MM.1S (cell line): ENCODE measurements at regions not wholly inside any gene's neighbourhood (a gene's known extent, or its start where the extent isn't known, plus 50 kb on each side); places are given as distances from the start of the nearest gene placed in this dataset.

ENCODE experiments used
- DNase-seq: peaks from one replicate; pipeline ENCODE4 v3.0.0-alpha.2; 2015
- H2AFZ ChIP-seq: fragments of 300-600 bp; sonication (generic); 2 replicates; pipeline ENCODE4 v1.6.0; 2016; ENCODE audit warnings: antibody characterized with exemption, low read length
- H3F3A ChIP-seq: fragments of 300-600 bp; sonication (generic); 2 replicates; pipeline ENCODE4 v1.6.1; 2016; ENCODE audit warnings: mild to moderate bottlenecking, antibody characterized with exemption, low read length, moderate library complexity, mixed read lengths; ENCODE audit not compliant: insufficient read depth
- H3K27ac ChIP-seq: fragments of 300-600 bp; sonication (generic); 2 replicates; pipeline ENCODE4 v1.5.1; 2016; ENCODE audit warnings: mild to moderate bottlenecking, low read length
- H3K27me3 ChIP-seq: fragments of 300-600 bp; sonication (generic); replicated peaks from 2 replicates; pipeline ENCODE4 v1.6.0; 2016; ENCODE audit warnings: low read length; ENCODE audit not compliant: insufficient read depth
- H3K36me3 ChIP-seq: fragments of 300-600 bp; sonication (generic); replicated peaks from 2 replicates; pipeline ENCODE4 v1.6.1; 2016; ENCODE audit warnings: mild to moderate bottlenecking, low read length, mixed read lengths; ENCODE audit not compliant: insufficient read depth
- H3K4me1 ChIP-seq: fragments of 300-600 bp; sonication (generic); 2 replicates; pipeline ENCODE4 v1.6.1; 2016; ENCODE audit warnings: low read length, mixed read lengths
- H3K4me2 ChIP-seq: fragments of 300-600 bp; sonication (generic); 2 replicates; pipeline ENCODE4 v1.6.0; 2016; ENCODE audit warnings: low read depth, low read length
- H3K4me3 ChIP-seq: fragments of 300-600 bp; sonication (generic); 2 replicates; pipeline ENCODE4 v1.5.1; 2016; ENCODE audit warnings: low read length, mixed read lengths
- H3K79me2 ChIP-seq: fragments of 300-600 bp; sonication (generic); 2 replicates; pipeline ENCODE4 v1.6.1; 2016; ENCODE audit warnings: mixed run types, low read length, mixed read lengths
- H3K9ac ChIP-seq: fragments of 300-600 bp; sonication (generic); 2 replicates; pipeline ENCODE4 v1.6.1; 2016; ENCODE audit warnings: low read length, mixed read lengths
- H3K9me2 ChIP-seq: fragments of 300-600 bp; sonication (generic); replicated peaks from 2 replicates; pipeline ENCODE4 v1.6.1; 2016; ENCODE audit warnings: mild to moderate bottlenecking, low read length, mixed read lengths; ENCODE audit not compliant: insufficient read depth
- H3K9me3 ChIP-seq: fragments of 300-600 bp; sonication (generic); replicated peaks from 2 replicates; pipeline ENCODE4 v1.6.1; 2016; ENCODE audit warnings: mild to moderate bottlenecking, low read length, mixed read lengths; ENCODE audit not compliant: insufficient read depth
- H4K20me1 ChIP-seq: fragments of 300-600 bp; sonication (generic); 2 replicates; pipeline ENCODE4 v1.6.1; 2016; ENCODE audit warnings: mild to moderate bottlenecking, low read length, moderate library complexity, mixed read lengths; ENCODE audit not compliant: insufficient read depth
- EZH2 ChIP-seq: fragments of 300-600 bp; sonication (generic); optimal IDR thresholded peaks from 2 replicates; pipeline ENCODE3; 2017; ENCODE audit warnings: low read depth, mild to moderate bottlenecking, antibody characterized with exemption, low read length, mixed read lengths
- EZH2phosphoT487 ChIP-seq: fragments of 300-600 bp; sonication (generic); IDR thresholded peaks from 2 replicates; pipeline ENCODE4 v1.6.1; 2018; ENCODE audit warnings: antibody characterized with exemption, low read length
- TF ChIP-seq, protein P1 (sequence below): fragments of 300-600 bp; sonication (generic); IDR thresholded peaks from 2 replicates; pipeline ENCODE4 v1.5.1; 2016; ENCODE audit warnings: antibody characterized with exemption, low read length, mixed read lengths

DNA sequence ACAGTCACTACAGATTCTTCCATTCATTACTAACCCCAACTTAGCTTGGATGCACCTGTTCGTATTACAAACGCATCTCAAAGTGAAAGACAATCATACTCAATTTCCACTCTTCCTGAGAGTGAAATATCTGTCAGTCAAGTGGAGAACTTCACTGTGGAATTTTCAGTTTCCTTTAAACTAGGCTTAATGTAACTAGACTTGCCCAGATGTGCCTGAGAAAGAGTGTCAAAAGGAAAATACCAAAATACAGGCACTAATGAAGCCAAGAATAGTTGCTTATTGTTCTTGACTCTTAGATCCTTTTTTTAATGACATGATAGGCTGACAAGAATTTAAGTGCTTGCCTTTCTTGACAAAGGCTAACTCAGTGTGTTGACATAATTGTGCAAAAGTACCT is 72.4 kb upstream of the NR3C2 start:
- no peaks in the 10 kb centered on the region for H3K9me3 ChIP-seq
- TF ChIP-seq, protein P1, sequence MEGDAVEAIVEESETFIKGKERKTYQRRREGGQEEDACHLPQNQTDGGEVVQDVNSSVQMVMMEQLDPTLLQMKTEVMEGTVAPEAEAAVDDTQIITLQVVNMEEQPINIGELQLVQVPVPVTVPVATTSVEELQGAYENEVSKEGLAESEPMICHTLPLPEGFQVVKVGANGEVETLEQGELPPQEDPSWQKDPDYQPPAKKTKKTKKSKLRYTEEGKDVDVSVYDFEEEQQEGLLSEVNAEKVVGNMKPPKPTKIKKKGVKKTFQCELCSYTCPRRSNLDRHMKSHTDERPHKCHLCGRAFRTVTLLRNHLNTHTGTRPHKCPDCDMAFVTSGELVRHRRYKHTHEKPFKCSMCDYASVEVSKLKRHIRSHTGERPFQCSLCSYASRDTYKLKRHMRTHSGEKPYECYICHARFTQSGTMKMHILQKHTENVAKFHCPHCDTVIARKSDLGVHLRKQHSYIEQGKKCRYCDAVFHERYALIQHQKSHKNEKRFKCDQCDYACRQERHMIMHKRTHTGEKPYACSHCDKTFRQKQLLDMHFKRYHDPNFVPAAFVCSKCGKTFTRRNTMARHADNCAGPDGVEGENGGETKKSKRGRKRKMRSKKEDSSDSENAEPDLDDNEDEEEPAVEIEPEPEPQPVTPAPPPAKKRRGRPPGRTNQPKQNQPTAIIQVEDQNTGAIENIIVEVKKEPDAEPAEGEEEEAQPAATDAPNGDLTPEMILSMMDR: no peak
- no peak for TF ChIP-seq EZH2
- TF ChIP-seq EZH2phosphoT487: no peak
- H3K36me3 ChIP-seq: no peaks in the 10 kb centered on the region
- no peaks in the 10 kb centered on the region for H3K27me3 ChIP-seq
- H3K9me2 ChIP-seq: no peaks in the 10 kb centered on the region
- no peaks in the 10 kb centered on the region for H3F3A ChIP-seq
- H3K27ac ChIP-seq: no peak overlapping the region
- no peak overlapping the region for H3K4me2 ChIP-seq
- no peak overlapping the region for H3K4me3 ChIP-seq
- H4K20me1 ChIP-seq: no peaks in the 10 kb centered on the region
- H3K79me2 ChIP-seq: no peaks in the 10 kb centered on the region
- H3K4me1 ChIP-seq: no peaks in the 10 kb centered on the region
- H2AFZ ChIP-seq: no peak overlapping the region
- H3K9ac ChIP-seq: no peak overlapping the region
- no peak for DNase-seq

DNA sequence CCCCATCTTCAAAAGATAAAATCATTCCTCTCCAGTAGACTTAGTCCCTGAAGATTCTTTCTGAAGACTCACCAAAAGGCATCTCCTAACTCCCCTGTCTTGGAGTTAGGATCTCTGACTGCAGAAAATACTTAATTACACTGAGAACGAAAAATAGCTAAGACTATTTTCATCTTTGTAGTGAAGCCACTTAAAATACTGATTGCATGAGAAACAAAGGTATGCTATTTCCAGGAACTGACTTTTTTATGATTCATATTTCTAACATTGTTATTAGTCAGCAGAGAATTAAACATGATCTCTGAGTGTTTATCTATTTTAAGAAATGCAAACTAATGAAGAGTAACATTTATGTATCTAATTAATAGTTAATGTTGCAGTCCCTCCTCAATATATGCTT is 71.8 kb upstream of the NR3C2 start:
- Histone ChIP-seq H3K4me1 (no peaks in the 10 kb centered on the region), H4K20me1 (no peaks in the 10 kb centered on the region), H3K27ac (no peak overlapping the region), H3K9ac (no peak overlapping the region), H3K9me3 (no peaks in the 10 kb centered on the region), H2AFZ (no peak overlapping the region), H3K79me2 (no peaks in the 10 kb centered on the region), H3K4me3 (no peak overlapping the region), H3K27me3 (no peaks in the 10 kb centered on the region), H3K9me2 (no peaks in the 10 kb centered on the region), H3K36me3 (no peaks in the 10 kb centered on the region), H3F3A (no peaks in the 10 kb centered on the region), H3K4me2 (no peak overlapping the region)
- TF ChIP-seq EZH2 (no peak), EZH2phosphoT487 (no peak)
- TF ChIP-seq, protein P1: no peak
- no peak for DNase-seq

DNA sequence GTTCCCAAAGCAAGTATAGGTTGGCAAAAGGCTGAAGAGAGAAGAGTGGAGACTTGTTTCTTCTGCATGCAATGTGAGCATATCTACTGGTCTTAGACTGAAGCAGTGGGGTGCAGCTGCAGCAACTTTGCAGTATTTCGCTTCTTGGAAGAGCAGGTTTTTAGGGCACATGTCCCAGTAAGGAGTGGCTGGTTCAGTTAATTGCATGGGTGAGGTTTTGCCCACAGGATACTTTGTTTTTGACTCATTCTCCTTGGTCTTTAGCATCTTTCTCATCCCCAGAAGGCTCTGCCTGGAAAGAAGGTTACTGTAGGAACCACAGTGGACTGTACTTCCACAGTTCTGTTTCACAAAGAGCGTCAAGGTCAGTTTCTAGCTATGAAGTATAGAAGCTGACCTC is 68.0 kb upstream of the NR3C2 start:
- no peaks in the 10 kb centered on the region for H3K79me2 ChIP-seq
- H3K36me3 ChIP-seq: no peaks in the 10 kb centered on the region
- H3K4me2 ChIP-seq: no peak overlapping the region
- no peak overlapping the region for H3K4me3 ChIP-seq
- H3K9me2 ChIP-seq: no peaks in the 10 kb centered on the region
- DNase-seq: no peak
- no peaks in the 10 kb centered on the region for H3K9me3 ChIP-seq
- TF ChIP-seq EZH2phosphoT487 (no peak), EZH2 (no peak)
- TF ChIP-seq, protein P1: no peak
- H3K9ac ChIP-seq: no peak overlapping the region
- H3F3A ChIP-seq: no peaks in the 10 kb centered on the region
- no peaks in the 10 kb centered on the region for H4K20me1 ChIP-seq
- no peaks in the 10 kb centered on the region for H3K4me1 ChIP-seq
- no peak overlapping the region for H2AFZ ChIP-seq
- no peaks in the 10 kb centered on the region for H3K27me3 ChIP-seq
- no peak overlapping the region for H3K27ac ChIP-seq
